SK-N-SH (cell line): ENCODE measurements at regions not wholly inside any gene's neighbourhood (a gene's known extent, or its start where the extent isn't known, plus 50 kb on each side); places are given as distances from the start of the nearest gene placed in this dataset.

Source experiments
- CTCF ChIA-PET: fragments of 300-600, 350-600 bp; formaldehyde crosslinking; extraction: SDS; loops from one replicate; lab custom pipeline; 2021; lab: Yijun Ruan, JAX
- POLR2A ChIA-PET: fragments of 350-600 bp; sonication (Branson Sonifier 250); formaldehyde crosslinking; extraction: SDS; loops from one replicate; lab custom pipeline; 2020; ENCODE audit warnings: antibody characterized with exemption, inconsistent platforms; lab: Yijun Ruan, JAX
- DNase-seq: peaks from one replicate; pipeline ENCODE4 v3.0.0; 2012
- H2AFZ ChIP-seq: fragments of 200-600 bp; sonication (generic); 2 replicates; pipeline ENCODE4 v1.8.1; 2016; ENCODE audit warnings: antibody characterized with exemption, mild to moderate bottlenecking, low read depth
- H3F3A ChIP-seq: fragments of 200-600 bp; sonication (generic); replicated peaks from 2 replicates; pipeline ENCODE3; 2016; ENCODE audit warnings: antibody characterized with exemption, mild to moderate bottlenecking; ENCODE audit not compliant: insufficient read depth
- H3K27ac ChIP-seq, 2 experiments: fragments of 200-500 bp in 1 of 2; fragments of 200-600 bp in 1 of 2; sonication (Bioruptor generic) in 1 of 2; sonication (generic), shearing (Covaris generic) in 1 of 2; 2 replicates each; pipeline versions ENCODE4 v1.5.1 to v1.6.1; 2014 to 2016; ENCODE audit warnings: low read depth in 2 of 2, inconsistent platforms in 1 of 2, low read length in 1 of 2, mild to moderate bottlenecking in 1 of 2, mixed read lengths in 1 of 2
- H3K27me3 ChIP-seq: fragments of 200-600 bp; sonication (generic), shearing (Covaris generic); 2 replicates; pipeline ENCODE4 v1.6.1; 2016; ENCODE audit warnings: mixed run types; ENCODE audit not compliant: insufficient read depth
- H3K36me3 ChIP-seq, 2 experiments: fragments of 200-500 bp in 1 of 2; fragments of 200-600 bp in 1 of 2; sonication (Bioruptor generic) in 1 of 2; sonication (generic) in 1 of 2; replicated peaks in 1 of 2; 2 replicates each; pipeline versions ENCODE3 to v1.5.1; 2014 to 2016; ENCODE audit warnings: low read length in 1 of 2, mild to moderate bottlenecking in 1 of 2; ENCODE audit not compliant: insufficient read depth in 2 of 2, control insufficient read depth in 1 of 2
- H3K4me1 ChIP-seq, 2 experiments: fragments of 200-500 bp in 1 of 2; fragments of 200-600 bp in 1 of 2; sonication (Bioruptor generic) in 1 of 2; sonication (generic), shearing (Covaris generic) in 1 of 2; 2 replicates each; pipeline versions ENCODE4 v1.5.1 to v1.6.1; 2014 to 2016; ENCODE audit warnings: low read depth in 1 of 2, low read length in 1 of 2, mixed run types in 1 of 2; ENCODE audit not compliant: insufficient read depth in 2 of 2, control insufficient read depth in 1 of 2
- H3K4me2 ChIP-seq: fragments of 200-600 bp; sonication (generic), shearing (Covaris generic); 2 replicates; pipeline ENCODE4 v1.6.1; 2017; ENCODE audit warnings: mixed run types
- H3K4me3 ChIP-seq, 2 experiments: fragments of 200-500 bp in 1 of 2; fragments of 200-600 bp in 1 of 2; sonication (Bioruptor generic) in 1 of 2; sonication (generic), shearing (Covaris generic) in 1 of 2; 2 replicates each; pipeline versions ENCODE4 v1.5.1 to v1.8.1; 2014 to 2016; ENCODE audit warnings: low read depth in 2 of 2, inconsistent platforms in 1 of 2, low read length in 1 of 2, mild to moderate bottlenecking in 1 of 2, mixed read lengths in 1 of 2, moderate library complexity in 1 of 2
- H3K79me2 ChIP-seq: fragments of 200-600 bp; sonication (generic); 2 replicates; pipeline ENCODE4 v1.8.1; 2017; ENCODE audit warnings: mild to moderate bottlenecking; ENCODE audit not compliant: insufficient read depth
- H3K9ac ChIP-seq: fragments of 200-600 bp; sonication (generic); 2 replicates; pipeline ENCODE4 v1.6.1; 2017; ENCODE audit warnings: mixed run types
- H3K9me2 ChIP-seq: fragments of 200-600 bp; sonication (generic); 2 replicates; pipeline ENCODE4 v1.6.1; 2017; ENCODE audit warnings: mixed run types
- H3K9me3 ChIP-seq: fragments of 200-600 bp; sonication (generic); 2 replicates; pipeline ENCODE4 v1.6.1; 2017; ENCODE audit warnings: mixed run types, mild to moderate bottlenecking, moderate library complexity
- H4K20me1 ChIP-seq: fragments of 200-600 bp; sonication (generic); 2 replicates; pipeline ENCODE4 v1.6.1; 2017; ENCODE audit warnings: mild to moderate bottlenecking, mixed run types; ENCODE audit not compliant: insufficient read depth
- CHD2 ChIP-seq: fragments of 150-350 bp; IDR thresholded peaks from 2 replicates; pipeline ENCODE4 v1.6.1; 2018; ENCODE audit warnings: low read length; ENCODE audit not compliant: partially characterized antibody
- CTCF ChIP-seq: fragments of 200-600 bp; sonication (generic); IDR thresholded peaks from 2 replicates; pipeline ENCODE4 v1.6.1; 2017; ENCODE audit warnings: antibody characterized with exemption, mild to moderate bottlenecking, moderate library complexity
- ELF1 ChIP-seq: IDR thresholded peaks from 2 replicates; pipeline ENCODE4 v1.4.0; 2012
- EZH2phosphoT487 ChIP-seq: fragments of 200-600 bp; sonication (generic); IDR thresholded peaks from 2 replicates; pipeline ENCODE4 v1.6.1; 2017; ENCODE audit warnings: low read depth, mixed run types, mild to moderate bottlenecking, antibody characterized with exemption, moderate library complexity, borderline replicate concordance
- FOSL2 ChIP-seq: IDR thresholded peaks from 2 replicates; pipeline ENCODE4 v1.4.0; 2012; ENCODE audit warnings: low read depth, mild to moderate bottlenecking, moderate library complexity, borderline replicate concordance
- FOXJ3 ChIP-seq: sonication (generic); formaldehyde crosslinking; IDR thresholded peaks from 2 replicates; pipeline ENCODE4 v1.5.1; 2020; ENCODE audit warnings: mild to moderate bottlenecking, missing genetic modification reagents
- GATA2 ChIP-seq: sonication (generic); formaldehyde crosslinking; IDR thresholded peaks from 2 replicates; pipeline ENCODE4 v1.5.0; 2020; ENCODE audit warnings: mild to moderate bottlenecking, missing genetic modification reagents
- JUND ChIP-seq: IDR thresholded peaks from 2 replicates; pipeline ENCODE4 v1.4.0; 2012
- MEF2A ChIP-seq: IDR thresholded peaks from 2 replicates; pipeline ENCODE4 v1.4.0; 2012; ENCODE audit warnings: low read depth, borderline replicate concordance
- RAD21 ChIP-seq: IDR thresholded peaks from 2 replicates; pipeline ENCODE4 v1.6.1; 2012; ENCODE audit warnings: mild to moderate bottlenecking, low read length
- RCOR1 ChIP-seq: fragments of 150-350 bp; IDR thresholded peaks from 2 replicates; pipeline ENCODE4 v1.6.1; 2017; ENCODE audit warnings: antibody characterized with exemption, low read length
- RFX5 ChIP-seq: IDR thresholded peaks from 2 replicates; pipeline ENCODE4 v1.6.1; 2012; ENCODE audit warnings: mild to moderate bottlenecking, improper control_type of control experiment, low read length
- SIN3A ChIP-seq: IDR thresholded peaks from 2 replicates; pipeline ENCODE4 v1.6.1; 2012; ENCODE audit warnings: low read depth, mild to moderate bottlenecking, low read length, moderate library complexity, borderline replicate concordance
- SMC3 ChIP-seq: IDR thresholded peaks from 2 replicates; pipeline ENCODE4 v1.6.1; 2012; ENCODE audit warnings: low read depth, low read length, improper control_type of control experiment
- TAF1 ChIP-seq: IDR thresholded peaks from 2 replicates; pipeline ENCODE4 v1.6.1; 2012; ENCODE audit warnings: low read depth, mild to moderate bottlenecking, low read length, moderate library complexity, borderline replicate concordance
- TEAD4 ChIP-seq: IDR thresholded peaks from 2 replicates; pipeline ENCODE4 v1.4.0; 2012; ENCODE audit warnings: mild to moderate bottlenecking, borderline replicate concordance; ENCODE audit not compliant: insufficient read depth
- USF1 ChIP-seq: IDR thresholded peaks from 2 replicates; pipeline ENCODE4 v1.4.0; 2012; ENCODE audit warnings: low read depth, borderline replicate concordance
- YY1 ChIP-seq: IDR thresholded peaks from 2 replicates; pipeline ENCODE4 v1.4.0; 2012; ENCODE audit warnings: low read depth, mild to moderate bottlenecking
- WGBS: methylation state at CpG from one replicate; pipeline ENCODE4 v1.1.6; 2017; ENCODE audit warnings: low lambda C conversion rate; 5-methylcytosine and 5-hydroxymethylcytosine counted together
- TF ChIP-seq, protein P1 (sequence below): IDR thresholded peaks from 2 replicates; pipeline ENCODE4 v1.6.1; 2012; ENCODE audit warnings: mild to moderate bottlenecking, low read depth, low read length, moderate library complexity
- TF ChIP-seq, protein P2 (sequence below): IDR thresholded peaks from 2 replicates; pipeline ENCODE4 v1.4.0; 2012; ENCODE audit warnings: low read depth
- TF ChIP-seq, protein P3 (sequence below): fragments of 150-350 bp; IDR thresholded peaks from 2 replicates; pipeline ENCODE4 v1.6.1; 2016; ENCODE audit warnings: mild to moderate bottlenecking, low read depth, low read length

DNA sequence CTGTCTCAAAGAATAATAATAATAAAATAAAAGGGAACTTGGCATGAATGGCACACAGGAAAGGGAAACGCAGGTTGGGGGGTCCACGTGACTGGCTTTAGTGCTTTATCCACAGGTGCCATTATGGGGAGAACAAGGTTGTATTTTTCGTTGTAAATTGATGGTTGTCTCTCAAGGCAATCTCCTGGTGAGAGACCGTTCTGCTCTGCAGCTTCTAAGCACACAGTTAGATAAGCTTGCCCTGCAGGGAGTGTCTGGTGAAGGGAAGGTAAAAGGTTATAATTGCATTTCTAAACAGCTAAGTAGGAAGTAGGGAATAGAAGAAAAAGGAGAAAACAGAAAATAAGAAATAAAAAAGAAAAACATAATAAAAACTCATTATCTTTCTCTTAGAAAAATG is 69.1 kb upstream of the CPSF6 start (continued):
- TF ChIP-seq, protein P1, sequence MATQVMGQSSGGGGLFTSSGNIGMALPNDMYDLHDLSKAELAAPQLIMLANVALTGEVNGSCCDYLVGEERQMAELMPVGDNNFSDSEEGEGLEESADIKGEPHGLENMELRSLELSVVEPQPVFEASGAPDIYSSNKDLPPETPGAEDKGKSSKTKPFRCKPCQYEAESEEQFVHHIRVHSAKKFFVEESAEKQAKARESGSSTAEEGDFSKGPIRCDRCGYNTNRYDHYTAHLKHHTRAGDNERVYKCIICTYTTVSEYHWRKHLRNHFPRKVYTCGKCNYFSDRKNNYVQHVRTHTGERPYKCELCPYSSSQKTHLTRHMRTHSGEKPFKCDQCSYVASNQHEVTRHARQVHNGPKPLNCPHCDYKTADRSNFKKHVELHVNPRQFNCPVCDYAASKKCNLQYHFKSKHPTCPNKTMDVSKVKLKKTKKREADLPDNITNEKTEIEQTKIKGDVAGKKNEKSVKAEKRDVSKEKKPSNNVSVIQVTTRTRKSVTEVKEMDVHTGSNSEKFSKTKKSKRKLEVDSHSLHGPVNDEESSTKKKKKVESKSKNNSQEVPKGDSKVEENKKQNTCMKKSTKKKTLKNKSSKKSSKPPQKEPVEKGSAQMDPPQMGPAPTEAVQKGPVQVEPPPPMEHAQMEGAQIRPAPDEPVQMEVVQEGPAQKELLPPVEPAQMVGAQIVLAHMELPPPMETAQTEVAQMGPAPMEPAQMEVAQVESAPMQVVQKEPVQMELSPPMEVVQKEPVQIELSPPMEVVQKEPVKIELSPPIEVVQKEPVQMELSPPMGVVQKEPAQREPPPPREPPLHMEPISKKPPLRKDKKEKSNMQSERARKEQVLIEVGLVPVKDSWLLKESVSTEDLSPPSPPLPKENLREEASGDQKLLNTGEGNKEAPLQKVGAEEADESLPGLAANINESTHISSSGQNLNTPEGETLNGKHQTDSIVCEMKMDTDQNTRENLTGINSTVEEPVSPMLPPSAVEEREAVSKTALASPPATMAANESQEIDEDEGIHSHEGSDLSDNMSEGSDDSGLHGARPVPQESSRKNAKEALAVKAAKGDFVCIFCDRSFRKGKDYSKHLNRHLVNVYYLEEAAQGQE = no peak
- TF ChIP-seq, protein P2, sequence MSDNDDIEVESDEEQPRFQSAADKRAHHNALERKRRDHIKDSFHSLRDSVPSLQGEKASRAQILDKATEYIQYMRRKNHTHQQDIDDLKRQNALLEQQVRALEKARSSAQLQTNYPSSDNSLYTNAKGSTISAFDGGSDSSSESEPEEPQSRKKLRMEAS = no peak
- TF ChIP-seq SMC3 (no peak), SIN3A (no peak), JUND (no peak), YY1 (no peak), RCOR1 (no peak)

GRCh38 chr12:69171881-69172280 is 67.5 kb upstream of the CPSF6 start:
- Histone ChIP-seq H3K4me3 (no peak overlapping the region), H3K27me3 (no peaks in the 10 kb centered on the region), H4K20me1 (no peaks in the 10 kb centered on the region), H3F3A (no peaks in the 10 kb centered on the region), H3K9me2 (no peaks in the 10 kb centered on the region), H3K4me2 (no peak overlapping the region), H3K9me3 (no peaks in the 10 kb centered on the region), H3K4me1 (peaks cover 0 to 3% of the 10 kb centered on the region in 2 experiments; a peak in 1 of 4 replicates), H2AFZ (no peak overlapping the region), H3K9ac (no peak overlapping the region), H3K27ac (no peak overlapping the region), H3K79me2 (no peaks in the 10 kb centered on the region), H3K36me3 (no peaks in the 10 kb centered on the region)
- WGBS = 79% methylated on average over 6 of the region's 6 CpGs
- no peak for DNase-seq
- CTCF ChIA-PET = interaction anchor here (0.9 to 3.9 kb wide), 3 partner anchors 15 to 119 kb away, joined by 3 to 18 read pairs (median 6); no protein-coding TSS in a partner anchor
- POLR2A ChIA-PET = no interaction called here
- TF ChIP-seq FOXJ3 (CRISPR knock-in tag) = no peak
- TF ChIP-seq, protein P1 = no peak
- no peak for TF ChIP-seq ELF1
- TF ChIP-seq GATA2 (CRISPR knock-in tag) = no peak
- no peak for TF ChIP-seq EZH2phosphoT487
- no peak for TF ChIP-seq CTCF
- TF ChIP-seq, protein P3, sequence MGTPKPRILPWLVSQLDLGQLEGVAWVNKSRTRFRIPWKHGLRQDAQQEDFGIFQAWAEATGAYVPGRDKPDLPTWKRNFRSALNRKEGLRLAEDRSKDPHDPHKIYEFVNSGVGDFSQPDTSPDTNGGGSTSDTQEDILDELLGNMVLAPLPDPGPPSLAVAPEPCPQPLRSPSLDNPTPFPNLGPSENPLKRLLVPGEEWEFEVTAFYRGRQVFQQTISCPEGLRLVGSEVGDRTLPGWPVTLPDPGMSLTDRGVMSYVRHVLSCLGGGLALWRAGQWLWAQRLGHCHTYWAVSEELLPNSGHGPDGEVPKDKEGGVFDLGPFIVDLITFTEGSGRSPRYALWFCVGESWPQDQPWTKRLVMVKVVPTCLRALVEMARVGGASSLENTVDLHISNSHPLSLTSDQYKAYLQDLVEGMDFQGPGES = no peak
- TF ChIP-seq RFX5 = no peak
- TF ChIP-seq TAF1 = no peak
- TF ChIP-seq CHD2 = no peak
- TF ChIP-seq TEAD4 = no peak
- TF ChIP-seq USF1 = no peak
- TF ChIP-seq MEF2A = no peak
- no peak for TF ChIP-seq FOSL2
- TF ChIP-seq YY1 = no peak
- no peak for TF ChIP-seq RAD21
